ENCODE measurements at regions not wholly inside any gene's neighbourhood (a gene's known extent, or its start where the extent isn't known, plus 50 kb on each side); places are given as distances from the start of the nearest gene placed in this dataset.

GRCh38 chr13:30023196-30023895 lies 172.9 kb upstream of the UBL3 start:
- POLR2A ChIA-PET = no interaction called here
- Histone ChIP-seq H3K9me3 (ENCODE audit: control extremely low read depth in 1 of 3, control insufficient read depth in 2 of 3, insufficient read depth in 1 of 3, low read length in 2 of 3) (no peaks in the 10 kb centered on the region), H3K79me2 (ENCODE audit: control insufficient read depth, insufficient read depth, low read length) (no peaks in the 10 kb centered on the region), H2AFZ (ENCODE audit: insufficient read depth, low read depth, low read length, poor library complexity, severe bottlenecking) (no peak overlapping the region), H3K27ac (ENCODE audit: low read length in 2 of 2) (no peak overlapping the region), H4K20me1 (ENCODE audit: control insufficient read depth, insufficient read depth, low read length, poor library complexity, severe bottlenecking) (no peaks in the 10 kb centered on the region), H3K4me3 (ENCODE audit: control extremely low read depth in 1 of 5, extremely low read depth in 1 of 5, insufficient read depth in 1 of 5, low read depth in 2 of 5, low read length in 4 of 5) (no peak overlapping the region), H3K36me3 (replicated peaks in 1 of 2; ENCODE audit: control extremely low read depth in 1 of 2, control insufficient read depth in 1 of 2, extremely low read depth in 1 of 2, insufficient read depth in 2 of 2, low read length in 1 of 2) (no peaks in the 10 kb centered on the region), H3K9ac (ENCODE audit: low read length) (no peak overlapping the region), H3K27me3 (replicated peaks in 1 of 4; ENCODE audit: control extremely low read depth in 1 of 4, control insufficient read depth in 3 of 4, insufficient read depth in 4 of 4, low read length in 3 of 4) (no peaks in the 10 kb centered on the region), H3K4me1 (ENCODE audit: control insufficient read depth in 2 of 2, insufficient read depth in 2 of 2, low read length in 2 of 2) (no peaks in the 10 kb centered on the region), H3K4me2 (replicated peaks; ENCODE audit: low read depth, low read length, poor library complexity, severe bottlenecking) (no peak overlapping the region)
- Mint-ChIP-seq H3K9me3 (ENCODE audit: insufficient read depth) (no peaks in the 10 kb centered on the region), H3K27me3 (peaks cover 15% of the 10 kb centered on the region), H3K4me3 (no peak overlapping the region), H3K27ac (no peak overlapping the region), H3K4me1 (no peaks in the 10 kb centered on the region)
- whole genome bisulfite sequencing (ENCODE audit: insufficient coverage) = 98% methylated on average over 8 of the region's 8 CpGs
- ATAC-seq (ENCODE audit: low read depth) = no peak
- DNase-seq = no peak
- CTCF ChIA-PET = no interaction called here
- TF ChIP-seq CTCF (IDR thresholded peaks at IDR 0.05) = no peak
- TF ChIP-seq EZH2 (IDR thresholded peaks at IDR 0.05; ENCODE audit: borderline replicate concordance, insufficient read depth, low read depth, low read length, poor library complexity, severe bottlenecking) = no peak
- intact Hi-C loops (cut with micrococcal nuclease) = no loop called here

GRCh38 chr13:30022796-30023195 lies 172.4 kb upstream of the UBL3 start:
- Histone ChIP-seq H3K4me1 (ENCODE audit: control insufficient read depth in 2 of 2, insufficient read depth in 2 of 2, low read length in 2 of 2) (no peaks in the 10 kb centered on the region), H3K4me3 (ENCODE audit: control extremely low read depth in 1 of 5, extremely low read depth in 1 of 5, insufficient read depth in 1 of 5, low read depth in 2 of 5, low read length in 4 of 5) (no peak overlapping the region), H3K4me2 (replicated peaks; ENCODE audit: low read depth, low read length, poor library complexity, severe bottlenecking) (no peak overlapping the region), H3K9ac (ENCODE audit: low read length) (no peak overlapping the region), H2AFZ (ENCODE audit: insufficient read depth, low read depth, low read length, poor library complexity, severe bottlenecking) (no peak overlapping the region), H3K9me3 (ENCODE audit: control extremely low read depth in 1 of 3, control insufficient read depth in 2 of 3, insufficient read depth in 1 of 3, low read length in 2 of 3) (no peaks in the 10 kb centered on the region), H4K20me1 (ENCODE audit: control insufficient read depth, insufficient read depth, low read length, poor library complexity, severe bottlenecking) (no peaks in the 10 kb centered on the region), H3K79me2 (ENCODE audit: control insufficient read depth, insufficient read depth, low read length) (no peaks in the 10 kb centered on the region), H3K27ac (ENCODE audit: low read length in 2 of 2) (no peak overlapping the region), H3K27me3 (replicated peaks in 1 of 4; ENCODE audit: control extremely low read depth in 1 of 4, control insufficient read depth in 3 of 4, insufficient read depth in 4 of 4, low read length in 3 of 4) (no peaks in the 10 kb centered on the region), H3K36me3 (replicated peaks in 1 of 2; ENCODE audit: control extremely low read depth in 1 of 2, control insufficient read depth in 1 of 2, extremely low read depth in 1 of 2, insufficient read depth in 2 of 2, low read length in 1 of 2) (no peaks in the 10 kb centered on the region)
- no peaks in the 10 kb centered on the region for H3K4me1 Mint-ChIP-seq
- ChIA-PET CTCF (no interaction called here), POLR2A (no interaction called here)
- no peak overlapping the region for H3K4me3 Mint-ChIP-seq
- intact Hi-C loops (cut with micrococcal nuclease) = no loop called here
- H3K9me3 Mint-ChIP-seq (ENCODE audit: insufficient read depth) = no peaks in the 10 kb centered on the region
- H3K27ac Mint-ChIP-seq = no peak overlapping the region
- peaks cover 20% of the 10 kb centered on the region for H3K27me3 Mint-ChIP-seq
- DNase-seq (no peak), ATAC-seq (ENCODE audit: low read depth) (no peak)
- 100% methylated on average over 2 of the region's 2 CpGs for WGBS (ENCODE audit: insufficient coverage)
- TF ChIP-seq CTCF (IDR thresholded peaks at IDR 0.05) = no peak
- no peak for TF ChIP-seq EZH2 (IDR thresholded peaks at IDR 0.05; ENCODE audit: borderline replicate concordance, insufficient read depth, low read depth, low read length, poor library complexity, severe bottlenecking)

Measured in B cell (primary cell).